ENCODE measurements at regions not wholly inside any gene's neighbourhood (a gene's known extent, or its start where the extent isn't known, plus 50 kb on each side); places are given as distances from the start of the nearest gene placed in this dataset.

DNA sequence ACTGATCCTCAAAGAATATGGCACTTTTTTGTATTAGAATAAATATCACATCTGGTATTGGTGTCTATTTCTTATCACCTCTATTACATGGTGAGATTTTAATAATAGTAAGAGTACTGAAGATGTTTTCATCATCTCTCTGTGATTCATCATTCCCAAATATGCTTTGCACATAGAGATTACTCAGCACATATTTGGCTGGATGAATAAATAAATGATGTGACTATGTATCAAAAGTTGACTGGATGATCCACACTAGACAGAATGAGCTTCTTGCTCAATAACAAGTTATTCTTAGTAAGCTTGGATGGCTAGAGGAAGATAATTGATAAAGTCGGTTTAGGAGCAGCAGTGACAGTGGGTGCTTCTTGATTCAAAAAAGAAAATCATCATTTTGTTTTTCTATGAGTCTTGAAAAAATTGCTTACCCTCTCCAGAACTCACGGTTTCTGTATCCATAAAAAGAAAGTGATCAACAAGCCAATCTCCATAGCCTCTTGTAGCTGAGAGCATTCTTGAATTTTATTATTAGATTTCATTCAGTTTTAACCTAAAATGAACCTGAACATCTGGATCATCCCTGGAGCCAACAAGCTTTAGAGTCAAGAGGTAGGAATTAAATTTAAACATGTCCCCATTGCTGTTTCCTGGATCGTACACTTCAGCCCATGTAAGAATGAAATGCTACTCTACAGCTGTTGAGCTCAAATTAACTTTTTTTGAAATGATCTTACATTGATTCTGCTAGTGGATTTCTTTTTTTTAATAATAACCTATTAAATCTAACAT lies 104.8 kb upstream of the OSTN start:
- Histone ChIP-seq H3K79me2 (ENCODE audit: control insufficient read depth, insufficient read depth, low read length) (no peaks in the 10 kb centered on the region), H3K9ac (ENCODE audit: low read length) (no peak overlapping the region), H3K4me2 (replicated peaks; ENCODE audit: low read depth, low read length, poor library complexity, severe bottlenecking) (no peak overlapping the region), H3K4me1 (ENCODE audit: control insufficient read depth in 2 of 2, insufficient read depth in 2 of 2, low read length in 2 of 2) (no peaks in the 10 kb centered on the region), H4K20me1 (ENCODE audit: control insufficient read depth, insufficient read depth, low read length, poor library complexity, severe bottlenecking) (no peaks in the 10 kb centered on the region), H3K27me3 (replicated peaks in 1 of 4; ENCODE audit: control extremely low read depth in 1 of 4, control insufficient read depth in 3 of 4, insufficient read depth in 4 of 4, low read length in 3 of 4) (peaks cover 0 to 4% (median 0%) of the 10 kb centered on the region in 4 experiments), H3K9me3 (ENCODE audit: control extremely low read depth in 1 of 3, control insufficient read depth in 2 of 3, insufficient read depth in 1 of 3, low read length in 2 of 3) (no peaks in the 10 kb centered on the region), H3K27ac (ENCODE audit: low read length in 2 of 2) (no peak overlapping the region), H3K4me3 (ENCODE audit: control extremely low read depth in 1 of 5, extremely low read depth in 1 of 5, insufficient read depth in 1 of 5, low read depth in 2 of 5, low read length in 4 of 5) (no peak overlapping the region), H2AFZ (ENCODE audit: insufficient read depth, low read depth, low read length, poor library complexity, severe bottlenecking) (no peak overlapping the region), H3K36me3 (replicated peaks in 1 of 2; ENCODE audit: control extremely low read depth in 1 of 2, control insufficient read depth in 1 of 2, extremely low read depth in 1 of 2, insufficient read depth in 2 of 2, low read length in 1 of 2) (no peaks in the 10 kb centered on the region)
- TF ChIP-seq, protein P1, sequence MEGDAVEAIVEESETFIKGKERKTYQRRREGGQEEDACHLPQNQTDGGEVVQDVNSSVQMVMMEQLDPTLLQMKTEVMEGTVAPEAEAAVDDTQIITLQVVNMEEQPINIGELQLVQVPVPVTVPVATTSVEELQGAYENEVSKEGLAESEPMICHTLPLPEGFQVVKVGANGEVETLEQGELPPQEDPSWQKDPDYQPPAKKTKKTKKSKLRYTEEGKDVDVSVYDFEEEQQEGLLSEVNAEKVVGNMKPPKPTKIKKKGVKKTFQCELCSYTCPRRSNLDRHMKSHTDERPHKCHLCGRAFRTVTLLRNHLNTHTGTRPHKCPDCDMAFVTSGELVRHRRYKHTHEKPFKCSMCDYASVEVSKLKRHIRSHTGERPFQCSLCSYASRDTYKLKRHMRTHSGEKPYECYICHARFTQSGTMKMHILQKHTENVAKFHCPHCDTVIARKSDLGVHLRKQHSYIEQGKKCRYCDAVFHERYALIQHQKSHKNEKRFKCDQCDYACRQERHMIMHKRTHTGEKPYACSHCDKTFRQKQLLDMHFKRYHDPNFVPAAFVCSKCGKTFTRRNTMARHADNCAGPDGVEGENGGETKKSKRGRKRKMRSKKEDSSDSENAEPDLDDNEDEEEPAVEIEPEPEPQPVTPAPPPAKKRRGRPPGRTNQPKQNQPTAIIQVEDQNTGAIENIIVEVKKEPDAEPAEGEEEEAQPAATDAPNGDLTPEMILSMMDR (IDR thresholded peaks at IDR 0.05): no peak
- TF ChIP-seq EZH2 (IDR thresholded peaks at IDR 0.05; ENCODE audit: borderline replicate concordance, insufficient read depth, low read depth, low read length, poor library complexity, severe bottlenecking): no peak
- ChIA-PET POLR2A (no interaction called here), CTCF (no interaction called here)
- ATAC-seq (ENCODE audit: low read depth) (no peak), DNase-seq (no peak)
- intact Hi-C loops (cut with micrococcal nuclease): no loop called here
- Mint-ChIP-seq H3K27me3 (peaks cover 15% of the 10 kb centered on the region), H3K9me3 (ENCODE audit: insufficient read depth) (no peaks in the 10 kb centered on the region), H3K27ac (no peak overlapping the region), H3K4me3 (no peak overlapping the region), H3K4me1 (no peaks in the 10 kb centered on the region)
- WGBS (ENCODE audit: insufficient coverage): no CpG with 5 or more reads among the region's 3 CpGs

DNA sequence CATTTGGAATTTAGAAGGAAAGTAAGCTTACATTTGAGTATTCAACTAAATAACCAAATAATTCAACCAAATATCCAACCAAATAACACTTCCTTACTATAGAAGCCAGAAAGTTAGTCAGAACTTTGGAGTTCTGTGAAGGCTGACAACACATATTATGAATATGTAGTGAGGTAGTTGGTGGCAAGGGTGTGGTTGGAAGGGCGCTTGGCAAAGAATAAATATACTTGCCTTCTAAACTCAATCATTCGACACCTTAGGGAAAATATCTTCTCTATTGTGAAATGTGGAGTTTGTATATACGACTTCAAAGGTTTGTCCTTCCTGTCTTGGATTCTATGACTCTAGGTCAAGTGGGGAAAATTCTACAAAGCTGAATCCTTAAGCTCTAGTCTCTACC lies 111.7 kb upstream of the OSTN start:
- ChIA-PET CTCF (no interaction called here), POLR2A (no interaction called here)
- no peaks in the 10 kb centered on the region for H3K9me3 ChIP-seq (ENCODE audit: control extremely low read depth in 1 of 3, control insufficient read depth in 2 of 3, insufficient read depth in 1 of 3, low read length in 2 of 3)

More for the DNA sequence above, 111.7 kb upstream of the OSTN start:
- no peaks in the 10 kb centered on the region for H3K4me1 ChIP-seq (ENCODE audit: control insufficient read depth in 2 of 2, insufficient read depth in 2 of 2, low read length in 2 of 2)
- Mint-ChIP-seq H3K9me3 (ENCODE audit: insufficient read depth) (no peaks in the 10 kb centered on the region), H3K27ac (no peak overlapping the region), H3K27me3 (peaks cover 3% of the 10 kb centered on the region), H3K4me1 (no peaks in the 10 kb centered on the region), H3K4me3 (no peak overlapping the region)
- intact Hi-C loops (cut with micrococcal nuclease): no loop called here
- ATAC-seq (ENCODE audit: low read depth): no peak
- H4K20me1 ChIP-seq (ENCODE audit: control insufficient read depth, insufficient read depth, low read length, poor library complexity, severe bottlenecking): no peaks in the 10 kb centered on the region
- H3K4me3 ChIP-seq (ENCODE audit: control extremely low read depth in 1 of 5, extremely low read depth in 1 of 5, insufficient read depth in 1 of 5, low read depth in 2 of 5, low read length in 4 of 5): no peak overlapping the region
- H2AFZ ChIP-seq (ENCODE audit: insufficient read depth, low read depth, low read length, poor library complexity, severe bottlenecking): no peak overlapping the region
- no peak for TF ChIP-seq EZH2 (IDR thresholded peaks at IDR 0.05; ENCODE audit: borderline replicate concordance, insufficient read depth, low read depth, low read length, poor library complexity, severe bottlenecking)
- TF ChIP-seq, protein P1 (IDR thresholded peaks at IDR 0.05): no peak
- no CpG with 5 or more reads among the region's 3 CpGs for WGBS (ENCODE audit: insufficient coverage)
- DNase-seq: no peak
- H3K27me3 ChIP-seq (replicated peaks in 1 of 4; ENCODE audit: control extremely low read depth in 1 of 4, control insufficient read depth in 3 of 4, insufficient read depth in 4 of 4, low read length in 3 of 4): no peaks in the 10 kb centered on the region
- no peak overlapping the region for H3K9ac ChIP-seq (ENCODE audit: low read length)
- H3K4me2 ChIP-seq (replicated peaks; ENCODE audit: low read depth, low read length, poor library complexity, severe bottlenecking): no peak overlapping the region
- H3K79me2 ChIP-seq (ENCODE audit: control insufficient read depth, insufficient read depth, low read length): no peaks in the 10 kb centered on the region
- H3K27ac ChIP-seq (ENCODE audit: low read length in 2 of 2): no peak overlapping the region
- no peaks in the 10 kb centered on the region for H3K36me3 ChIP-seq (replicated peaks in 1 of 2; ENCODE audit: control extremely low read depth in 1 of 2, control insufficient read depth in 1 of 2, extremely low read depth in 1 of 2, insufficient read depth in 2 of 2, low read length in 1 of 2)

Measured in B cell (primary cell).